Body of pancreas (tissue), 4 donors: ENCODE measurements at regions not wholly inside any gene's neighbourhood (a gene's known extent, or its start where the extent isn't known, plus 50 kb on each side); places are given as distances from the start of the nearest gene placed in this dataset.

Experiments
- CTCF ChIP-seq, 7 experiments: fragments of 450-650 bp in 4 of 7; fragments of 200-600 bp in 3 of 7; sonication (generic) in 3 of 7; IDR thresholded peaks; one replicate each; pipeline ENCODE4 v1.5.1; 2016 to 2019; ENCODE audit warnings: antibody characterized with exemption in 7 of 7
- POLR2A ChIP-seq, 3 donors: fragments of 450-650 bp; IDR thresholded peaks; one replicate each; pipeline ENCODE4 v1.6.1; 2016; ENCODE audit warnings: antibody characterized with exemption in 3 of 3, mild to moderate bottlenecking in 2 of 3

GRCh38 chr16:55192734-55193133 is 131.3 kb upstream of the IRX6 start:
- no peak for TF ChIP-seq CTCF (IDR thresholded peaks at IDR 0.05)
- TF ChIP-seq POLR2A (IDR thresholded peaks at IDR 0.05), result no peak
